ENCODE measurements at regions not wholly inside any gene's neighbourhood (a gene's known extent, or its start where the extent isn't known, plus 50 kb on each side); places are given as distances from the start of the nearest gene placed in this dataset.

DNA sequence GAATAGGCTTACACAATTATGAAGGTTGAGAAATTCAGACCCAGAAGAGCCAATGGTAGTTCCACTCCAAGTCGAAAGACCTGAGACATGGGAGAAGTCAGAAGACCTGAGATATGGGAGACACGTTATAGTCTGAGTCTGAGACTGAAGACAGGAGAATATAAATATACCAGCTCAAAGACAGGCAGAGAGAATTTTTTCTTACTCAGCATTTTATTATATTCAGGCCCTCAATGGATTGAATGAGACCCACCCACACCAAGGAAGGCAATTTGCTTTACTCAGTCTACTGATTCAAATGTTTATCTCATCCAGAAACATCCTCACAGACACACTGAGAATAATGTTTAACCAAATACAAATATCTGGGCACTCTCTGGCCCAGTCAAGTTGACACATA, 693.5 kb downstream of the HDGFL1 start:
- no peak for TF ChIP-seq EZH2phosphoT487 (IDR thresholded peaks at IDR 0.05; ENCODE audit: low read depth)
- TF ChIP-seq, protein P1, sequence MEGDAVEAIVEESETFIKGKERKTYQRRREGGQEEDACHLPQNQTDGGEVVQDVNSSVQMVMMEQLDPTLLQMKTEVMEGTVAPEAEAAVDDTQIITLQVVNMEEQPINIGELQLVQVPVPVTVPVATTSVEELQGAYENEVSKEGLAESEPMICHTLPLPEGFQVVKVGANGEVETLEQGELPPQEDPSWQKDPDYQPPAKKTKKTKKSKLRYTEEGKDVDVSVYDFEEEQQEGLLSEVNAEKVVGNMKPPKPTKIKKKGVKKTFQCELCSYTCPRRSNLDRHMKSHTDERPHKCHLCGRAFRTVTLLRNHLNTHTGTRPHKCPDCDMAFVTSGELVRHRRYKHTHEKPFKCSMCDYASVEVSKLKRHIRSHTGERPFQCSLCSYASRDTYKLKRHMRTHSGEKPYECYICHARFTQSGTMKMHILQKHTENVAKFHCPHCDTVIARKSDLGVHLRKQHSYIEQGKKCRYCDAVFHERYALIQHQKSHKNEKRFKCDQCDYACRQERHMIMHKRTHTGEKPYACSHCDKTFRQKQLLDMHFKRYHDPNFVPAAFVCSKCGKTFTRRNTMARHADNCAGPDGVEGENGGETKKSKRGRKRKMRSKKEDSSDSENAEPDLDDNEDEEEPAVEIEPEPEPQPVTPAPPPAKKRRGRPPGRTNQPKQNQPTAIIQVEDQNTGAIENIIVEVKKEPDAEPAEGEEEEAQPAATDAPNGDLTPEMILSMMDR (IDR thresholded peaks at IDR 0.05; ENCODE audit: low read depth, low read length), result no peak

Measured in OCI-LY3 (cell line).